Body of pancreas (tissue), 4 donors: ENCODE measurements at regions not wholly inside any gene's neighbourhood (a gene's known extent, or its start where the extent isn't known, plus 50 kb on each side); places are given as distances from the start of the nearest gene placed in this dataset.

Experiments
- ATAC-seq: fragments of 150-250 bp; one replicate; pipeline ENCODE4 v1.9.1; 2016
- DNase-seq, 4 donors: peaks; one replicate each; pipeline ENCODE4 v3.0.0-alpha.2; 2019
- H3K27ac ChIP-seq, 4 donors: fragments of 200-600 bp; sonication (generic); 1 replicate in 3 of 4; 2 replicates in 1 of 4; pipeline versions ENCODE4 v1.5.1 to v1.6.1; 2016 to 2019; ENCODE audit warnings: mild to moderate bottlenecking in 1 of 4, mixed read lengths in 1 of 4, moderate library complexity in 1 of 4
- H3K27me3 ChIP-seq, 2 donors: fragments of 200-600 bp; sonication (generic); one replicate each; pipeline ENCODE4 v1.6.0; 2016; ENCODE audit warnings: mild to moderate bottlenecking in 1 of 2
- H3K36me3 ChIP-seq, 2 donors: fragments of 200-600 bp; sonication (generic); replicated peaks in 1 of 2; 2 replicates each; pipeline ENCODE4 v1.5.1; 2016; ENCODE audit warnings: low read depth in 2 of 2; ENCODE audit not compliant: insufficient read depth in 1 of 2
- H3K4me1 ChIP-seq: fragments of 200-600 bp; sonication (generic); one replicate; pipeline ENCODE4 v1.6.0; 2016
- H3K4me3 ChIP-seq, 2 donors: fragments of 200-600 bp; sonication (generic); 1 replicate in 1 of 2; 2 replicates in 1 of 2; pipeline ENCODE4 v1.5.1; 2016 to 2019
- H3K9me3 ChIP-seq, 3 donors: fragments of 200-600 bp; sonication (generic); 1 replicate in 2 of 3; 2 replicates in 1 of 3; pipeline ENCODE4 v1.5.1; 2016
- POLR2A ChIP-seq, 3 donors: fragments of 450-650 bp; IDR thresholded peaks; one replicate each; pipeline ENCODE4 v1.6.1; 2016; ENCODE audit warnings: antibody characterized with exemption in 3 of 3, mild to moderate bottlenecking in 2 of 3
- WGBS, 2 donors: methylation state at CpG; one replicate each; pipeline ENCODE4 v1.1.5; 2017; 5-methylcytosine and 5-hydroxymethylcytosine counted together
- intact Hi-C: fragments of 100-400 bp; cut with DNase I; formaldehyde crosslinking; loops from one replicate; pipeline ENCODE4 v1.15.1; 2023
- TF ChIP-seq, protein P1 (sequence below), 7 experiments: fragments of 450-650 bp in 4 of 7; fragments of 200-600 bp in 3 of 7; sonication (generic) in 3 of 7; IDR thresholded peaks; one replicate each; pipeline ENCODE4 v1.5.1; 2016 to 2019; ENCODE audit warnings: antibody characterized with exemption in 7 of 7

DNA sequence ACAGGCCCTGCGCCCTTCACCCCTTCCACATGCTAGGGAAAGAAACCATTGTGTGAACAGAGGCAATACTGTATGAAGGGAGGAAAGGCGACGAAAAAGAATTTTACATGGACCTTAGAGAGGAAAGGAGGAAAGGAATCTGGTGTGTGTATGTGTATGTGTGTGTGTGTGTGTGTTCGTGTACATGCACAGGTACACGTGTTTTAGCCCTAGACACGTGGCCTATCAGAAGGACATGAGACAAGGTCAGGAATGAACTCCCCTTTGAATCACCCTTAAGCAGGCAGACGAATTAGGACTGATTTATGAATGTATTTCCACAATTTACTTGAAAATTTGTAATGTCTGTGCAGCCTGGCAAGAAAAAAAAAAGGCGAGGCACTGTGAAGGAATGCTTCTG lies 276.0 kb downstream of the ZNF516 start:
- H3K36me3 ChIP-seq, result no peaks in the 10 kb centered on the region
- no peaks in the 10 kb centered on the region for H3K27me3 ChIP-seq
- H3K9me3 ChIP-seq, result no peaks in the 10 kb centered on the region
- no peak overlapping the region for H3K4me3 ChIP-seq
- 52 to 65% methylated on average over 8 of the region's 8 CpGs for WGBS, 2 donors
- no peak for ATAC-seq
- no peak overlapping the region for H3K27ac ChIP-seq
- TF ChIP-seq, protein P1, sequence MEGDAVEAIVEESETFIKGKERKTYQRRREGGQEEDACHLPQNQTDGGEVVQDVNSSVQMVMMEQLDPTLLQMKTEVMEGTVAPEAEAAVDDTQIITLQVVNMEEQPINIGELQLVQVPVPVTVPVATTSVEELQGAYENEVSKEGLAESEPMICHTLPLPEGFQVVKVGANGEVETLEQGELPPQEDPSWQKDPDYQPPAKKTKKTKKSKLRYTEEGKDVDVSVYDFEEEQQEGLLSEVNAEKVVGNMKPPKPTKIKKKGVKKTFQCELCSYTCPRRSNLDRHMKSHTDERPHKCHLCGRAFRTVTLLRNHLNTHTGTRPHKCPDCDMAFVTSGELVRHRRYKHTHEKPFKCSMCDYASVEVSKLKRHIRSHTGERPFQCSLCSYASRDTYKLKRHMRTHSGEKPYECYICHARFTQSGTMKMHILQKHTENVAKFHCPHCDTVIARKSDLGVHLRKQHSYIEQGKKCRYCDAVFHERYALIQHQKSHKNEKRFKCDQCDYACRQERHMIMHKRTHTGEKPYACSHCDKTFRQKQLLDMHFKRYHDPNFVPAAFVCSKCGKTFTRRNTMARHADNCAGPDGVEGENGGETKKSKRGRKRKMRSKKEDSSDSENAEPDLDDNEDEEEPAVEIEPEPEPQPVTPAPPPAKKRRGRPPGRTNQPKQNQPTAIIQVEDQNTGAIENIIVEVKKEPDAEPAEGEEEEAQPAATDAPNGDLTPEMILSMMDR (IDR thresholded peaks at IDR 0.05), result no peak
- TF ChIP-seq POLR2A (IDR thresholded peaks at IDR 0.05), result no peak
- DNase-seq, result no peak
- no peaks in the 10 kb centered on the region for H3K4me1 ChIP-seq
- intact Hi-C loops, result no loop called here

DNA sequence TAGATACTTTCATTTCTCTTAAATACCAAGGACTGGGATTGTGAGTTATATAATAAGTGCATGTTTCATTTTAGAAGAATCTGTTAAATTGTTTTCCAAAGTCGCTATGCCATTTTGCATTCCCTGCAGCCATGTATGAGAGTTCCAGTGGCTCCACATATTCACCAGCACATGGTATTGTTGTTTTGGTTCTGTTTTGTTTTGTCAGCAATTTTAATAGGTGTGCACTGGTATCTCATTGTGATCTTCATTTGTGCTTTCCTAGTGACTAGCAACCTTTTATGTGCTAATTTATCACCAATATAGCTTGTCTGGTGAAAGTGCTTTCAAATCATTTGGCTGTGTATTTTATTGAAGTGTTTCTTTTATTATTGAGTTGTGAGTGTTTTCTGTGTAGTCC lies 278.9 kb downstream of the ZNF516 start:
- H3K9me3 ChIP-seq, result no peaks in the 10 kb centered on the region
- TF ChIP-seq, protein P1 (IDR thresholded peaks at IDR 0.05), result no peak
- H3K36me3 ChIP-seq, result no peaks in the 10 kb centered on the region
- H3K4me1 ChIP-seq, result no peaks in the 10 kb centered on the region
- ATAC-seq (no peak), DNase-seq (no peak)
- H3K27ac ChIP-seq, result no peak overlapping the region
- no peaks in the 10 kb centered on the region for H3K27me3 ChIP-seq
- intact Hi-C loops, result no loop called here
- H3K4me3 ChIP-seq, result no peak overlapping the region
- WGBS, 2 donors, result 75 to 84% methylated on average over 1 of the region's 1 CpG

DNA sequence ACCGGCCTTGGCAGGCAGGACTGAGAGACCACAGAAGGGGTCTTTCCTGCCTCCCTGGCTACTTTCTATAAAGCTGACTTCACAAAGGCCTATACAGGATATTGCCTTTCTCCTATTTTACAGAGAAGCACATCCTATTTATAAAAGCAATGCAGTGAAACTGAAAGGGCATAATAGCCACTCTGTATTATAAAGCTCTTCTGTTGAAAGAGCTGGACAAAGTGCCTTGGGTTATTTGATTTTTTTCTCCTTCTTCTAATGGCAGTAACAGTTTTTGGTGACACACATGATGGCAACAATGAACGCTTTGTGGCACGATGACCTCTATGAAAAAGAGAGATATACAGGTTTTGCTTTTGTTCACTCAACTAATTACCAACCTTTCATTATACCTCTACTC lies 281.1 kb downstream of the ZNF516 start:
- no peak for ATAC-seq
- H3K4me1 ChIP-seq, result no peaks in the 10 kb centered on the region
- H3K4me3 ChIP-seq, result no peak overlapping the region
- H3K27me3 ChIP-seq, result no peaks in the 10 kb centered on the region
- H3K9me3 ChIP-seq, result no peaks in the 10 kb centered on the region
- no peak for DNase-seq
- H3K36me3 ChIP-seq, result no peaks in the 10 kb centered on the region
- WGBS, 2 donors, result 76 to 80% methylated on average over 3 of the region's 3 CpGs
- intact Hi-C loops, result no loop called here
- no peak overlapping the region for H3K27ac ChIP-seq
- TF ChIP-seq POLR2A (IDR thresholded peaks at IDR 0.05), result no peak
- TF ChIP-seq, protein P1 (IDR thresholded peaks at IDR 0.05), result no peak

DNA sequence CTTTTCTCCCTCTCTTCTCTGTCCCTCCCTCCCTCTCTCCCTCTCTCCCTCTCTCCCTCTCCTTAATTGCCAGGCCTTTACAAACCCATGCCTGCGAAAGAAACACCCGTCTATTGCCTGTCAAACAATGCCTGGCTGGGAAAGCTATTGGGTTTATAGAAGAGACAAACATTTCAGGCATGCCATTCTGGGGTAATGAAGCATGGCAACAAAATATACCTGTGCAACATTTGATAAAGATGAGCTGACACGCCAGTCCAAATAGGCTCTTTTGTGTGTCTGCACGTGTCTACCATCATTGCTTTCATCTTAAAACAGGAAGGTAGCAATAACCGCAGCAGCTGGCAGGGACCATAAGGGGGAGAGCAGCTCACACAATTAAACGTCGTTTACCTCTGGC lies 282.1 kb downstream of the ZNF516 start:
- WGBS, 2 donors, result 14 to 36% methylated on average over 7 of the region's 7 CpGs
- intact Hi-C loops, result no loop called here

DNA sequence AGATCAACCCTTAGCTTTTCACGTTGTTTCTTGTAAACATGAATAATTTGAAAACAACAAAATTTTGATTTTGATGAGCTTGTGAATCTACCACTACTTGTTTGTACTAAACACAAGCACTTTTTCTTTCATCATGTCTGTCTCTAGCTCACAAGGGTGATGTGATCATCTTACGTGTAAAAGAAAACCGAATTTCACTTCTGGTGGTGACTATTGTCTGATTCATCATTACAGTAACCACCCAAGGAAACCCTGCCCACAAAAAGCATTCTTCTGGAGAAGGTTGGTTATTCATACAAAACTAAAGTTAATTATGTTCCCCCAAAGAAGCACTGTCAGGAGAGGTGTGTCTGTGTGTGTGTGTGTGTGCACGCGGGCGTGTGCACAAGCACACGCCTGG lies 285.4 kb downstream of the ZNF516 start:
- ATAC-seq, result no peak

More for the DNA sequence above, 282.1 kb downstream of the ZNF516 start:
- ATAC-seq (no peak), DNase-seq (no peak)
- H3K36me3 ChIP-seq, result no peaks in the 10 kb centered on the region
- no peak overlapping the region for H3K27ac ChIP-seq
- no peaks in the 10 kb centered on the region for H3K9me3 ChIP-seq
- no peak overlapping the region for H3K4me3 ChIP-seq
- no peaks in the 10 kb centered on the region for H3K27me3 ChIP-seq
- no peaks in the 10 kb centered on the region for H3K4me1 ChIP-seq
- TF ChIP-seq POLR2A (IDR thresholded peaks at IDR 0.05), result no peak
- TF ChIP-seq, protein P1 (IDR thresholded peaks at IDR 0.05), result no peak

More for the DNA sequence above, 285.4 kb downstream of the ZNF516 start:
- Histone ChIP-seq H3K27me3 (no peaks in the 10 kb centered on the region), H3K4me3 (no peak overlapping the region), H3K27ac (no peak overlapping the region), H3K36me3 (no peaks in the 10 kb centered on the region), H3K4me1 (no peaks in the 10 kb centered on the region), H3K9me3 (no peaks in the 10 kb centered on the region)
- no peak for DNase-seq
- TF ChIP-seq POLR2A (IDR thresholded peaks at IDR 0.05), result no peak
- TF ChIP-seq, protein P1 (IDR thresholded peaks at IDR 0.05), result no peak
- intact Hi-C loops, result no loop called here
- 52 to 53% methylated on average over 7 of the region's 7 CpGs for WGBS, 2 donors
